WI38 (cell line): ENCODE measurements at regions not wholly inside any gene's neighbourhood (a gene's known extent, or its start where the extent isn't known, plus 50 kb on each side); places are given as distances from the start of the nearest gene placed in this dataset.

Source experiments
- H3K4me3 ChIP-seq: 2 replicates; pipeline ENCODE4 v1.5.1; 2011; ENCODE audit warnings: low read depth, mild to moderate bottlenecking, control low read depth, low read length
- CTCF ChIP-seq: IDR thresholded peaks from 2 replicates; pipeline ENCODE4 v1.5.1; 2012; ENCODE audit warnings: low read depth, mild to moderate bottlenecking, control low read depth, low read length

DNA sequence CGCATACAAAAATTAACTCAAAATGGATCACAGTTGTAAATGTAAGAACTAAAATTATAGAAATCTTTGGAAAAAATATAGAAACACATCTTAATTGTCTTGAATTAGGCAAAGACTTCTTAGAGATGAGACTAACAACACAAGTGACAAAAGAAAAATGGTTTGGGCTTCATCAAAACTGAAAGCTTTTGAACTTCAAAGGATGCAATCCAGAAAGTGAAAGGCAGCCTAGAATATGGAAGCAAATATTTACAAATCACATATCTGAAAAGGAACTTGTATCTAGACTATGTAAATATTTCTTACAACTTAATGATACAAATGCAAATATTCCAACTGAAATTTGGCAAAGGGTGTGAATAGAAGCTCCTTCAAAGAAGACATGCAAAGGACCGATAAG, 582.8 kb upstream of the ZEB2 start:
- no peak overlapping the region for H3K4me3 ChIP-seq
- no peak for TF ChIP-seq CTCF

DNA sequence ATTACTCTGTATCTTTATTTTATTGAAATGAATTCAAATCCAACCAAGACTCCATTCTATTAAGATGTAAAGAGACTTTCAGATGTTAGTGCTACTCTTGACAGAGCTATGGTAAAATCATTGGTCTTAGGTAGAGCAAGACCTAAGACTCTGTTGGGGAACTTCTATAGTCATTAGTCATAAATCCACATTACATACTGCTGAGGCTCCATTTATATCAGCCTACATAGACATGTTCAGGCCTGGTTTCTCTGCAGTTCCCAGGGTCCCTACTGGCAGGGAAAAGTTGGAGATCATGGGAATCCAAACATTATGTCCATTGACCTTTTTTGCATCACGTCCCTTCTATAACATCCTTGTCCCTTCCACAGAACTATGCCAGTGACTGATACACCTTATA, 580.4 kb upstream of the ZEB2 start:
- TF ChIP-seq CTCF = no peak
- no peak overlapping the region for H3K4me3 ChIP-seq

GRCh38 chr2:145096582-145096981, 576.7 kb upstream of the ZEB2 start:
- no peak overlapping the region for H3K4me3 ChIP-seq
- no peak for TF ChIP-seq CTCF

DNA sequence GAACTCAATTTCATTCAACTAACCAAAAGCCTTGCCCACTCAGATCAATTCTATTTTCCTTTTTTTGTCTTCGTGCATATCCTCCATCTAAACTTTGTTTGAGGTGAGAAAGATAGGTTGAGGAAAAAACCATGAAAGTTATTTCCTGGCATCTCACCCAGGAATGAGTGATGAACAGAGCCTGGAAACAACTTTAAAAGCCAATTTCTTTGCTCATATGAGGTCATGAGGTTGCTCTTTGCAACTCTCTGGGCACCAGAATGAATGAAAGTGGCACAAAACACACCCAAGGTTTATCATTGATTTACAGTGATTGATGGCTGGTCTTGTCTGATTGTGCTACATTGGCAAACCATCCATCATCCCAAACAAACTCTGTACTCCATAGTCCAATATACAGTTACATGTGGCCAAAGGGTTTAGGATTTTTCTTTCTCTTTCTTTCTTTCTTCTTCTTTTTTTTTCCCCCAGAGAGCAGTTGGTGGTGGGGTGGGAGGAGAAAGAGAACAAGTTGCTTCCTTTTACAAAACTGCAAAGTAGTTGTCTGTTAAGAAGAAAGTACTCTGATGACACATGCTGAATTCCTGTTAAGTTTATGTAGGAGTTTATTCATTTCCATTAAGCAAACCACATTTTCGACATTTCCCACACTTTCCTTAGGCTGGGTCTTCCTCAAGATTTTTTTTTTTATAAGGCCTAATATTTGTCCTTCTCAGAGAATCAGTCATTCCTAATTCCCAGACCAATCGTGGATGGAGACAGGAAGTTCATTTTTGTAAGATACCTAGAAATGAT, 575.9 kb upstream of the ZEB2 start:
- H3K4me3 ChIP-seq = no peak overlapping the region
- TF ChIP-seq CTCF = no peak

GRCh38 chr2:145094370-145094769, 574.5 kb upstream of the ZEB2 start:
- H3K4me3 ChIP-seq = no peak overlapping the region
- no peak for TF ChIP-seq CTCF

DNA sequence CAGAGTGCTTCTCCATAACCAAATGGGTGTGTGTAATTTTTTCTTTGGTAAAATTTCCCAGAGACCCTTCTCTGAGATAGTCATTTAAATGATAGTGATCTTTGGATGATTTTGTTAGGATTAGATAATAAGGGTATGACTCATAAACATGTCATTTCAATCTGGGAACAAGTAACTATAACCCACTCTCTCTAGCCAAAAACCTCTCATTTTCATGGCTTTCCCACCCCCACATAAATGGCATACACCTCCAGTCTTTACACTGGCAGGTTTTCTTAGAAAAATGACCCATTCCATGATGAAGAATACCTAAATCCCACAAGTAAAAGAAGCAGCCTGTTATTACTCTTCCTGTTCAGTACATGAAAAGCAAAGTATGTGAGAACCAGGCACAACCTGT, 572.0 kb upstream of the ZEB2 start:
- TF ChIP-seq CTCF = no peak
- no peak overlapping the region for H3K4me3 ChIP-seq

- no peak for TF ChIP-seq CTCF
Observed at GRCh38 chr2:145090841-145091761, 571.2 kb upstream of the ZEB2 start.

More at GRCh38 chr2:145090841-145091761, 571.2 kb upstream of the ZEB2 start:
- no peak overlapping the region for H3K4me3 ChIP-seq
